ENCODE measurements at regions not wholly inside any gene's neighbourhood (a gene's known extent, or its start where the extent isn't known, plus 50 kb on each side); places are given as distances from the start of the nearest gene placed in this dataset.

GRCh38 chr3:7854266-7854665 lies 647.4 kb upstream of the LMCD1 start:
- no peaks in the 10 kb centered on the region for H3K9me3 ChIP-seq
- TF ChIP-seq CTCF (IDR thresholded peaks at IDR 0.05; ENCODE audit: low read depth, low read length) = no peak
- H3K4me3 ChIP-seq (ENCODE audit: low read depth, low read length) = no peak overlapping the region
- no peaks in the 10 kb centered on the region for H3K36me3 ChIP-seq
- no peaks in the 10 kb centered on the region for H3K4me1 ChIP-seq
- DNase-seq = no peak
- no peaks in the 10 kb centered on the region for H3K27me3 ChIP-seq

GRCh38 chr3:7854721-7855120 lies 646.9 kb upstream of the LMCD1 start:
- no peaks in the 10 kb centered on the region for H3K27me3 ChIP-seq
- no peak overlapping the region for H3K4me3 ChIP-seq (ENCODE audit: low read depth, low read length)
- H3K36me3 ChIP-seq = no peaks in the 10 kb centered on the region
- DNase-seq = no peak
- no peaks in the 10 kb centered on the region for H3K4me1 ChIP-seq
- no peaks in the 10 kb centered on the region for H3K9me3 ChIP-seq
- no peak for TF ChIP-seq CTCF (IDR thresholded peaks at IDR 0.05; ENCODE audit: low read depth, low read length)

GRCh38 chr3:7865611-7866010 lies 636.0 kb upstream of the LMCD1 start:
- TF ChIP-seq CTCF (IDR thresholded peaks at IDR 0.05; ENCODE audit: low read depth, low read length) = no peak
- Histone ChIP-seq H3K27me3 (no peaks in the 10 kb centered on the region), H3K36me3 (no peaks in the 10 kb centered on the region), H3K9me3 (no peaks in the 10 kb centered on the region), H3K4me1 (no peaks in the 10 kb centered on the region), H3K4me3 (ENCODE audit: low read depth, low read length) (no peak overlapping the region)
- no peak for DNase-seq

DNA sequence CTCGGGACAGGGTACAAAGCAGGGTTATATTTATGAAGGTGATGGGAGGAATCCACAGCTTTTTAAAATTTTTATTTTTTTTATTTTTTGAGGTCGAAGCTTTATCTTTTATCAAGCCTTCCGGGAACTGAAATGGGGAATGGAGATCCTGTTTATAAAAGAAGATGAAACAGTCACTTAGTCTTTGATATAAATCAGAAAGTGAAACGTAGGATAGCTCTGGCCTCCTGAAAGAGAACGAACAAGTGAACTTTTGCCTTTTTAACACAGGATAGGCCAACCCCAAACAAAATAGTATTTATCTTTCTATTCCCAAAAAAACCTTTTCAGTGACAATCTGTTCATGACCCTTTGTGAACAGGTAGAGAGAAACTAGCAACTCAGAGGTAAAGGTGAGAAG lies 634.0 kb upstream of the LMCD1 start:
- H3K27me3 ChIP-seq = no peaks in the 10 kb centered on the region
- no peak for TF ChIP-seq CTCF (IDR thresholded peaks at IDR 0.05; ENCODE audit: low read depth, low read length)
- no peaks in the 10 kb centered on the region for H3K4me1 ChIP-seq
- DNase-seq = no peak
- H3K4me3 ChIP-seq (ENCODE audit: low read depth, low read length) = no peak overlapping the region
- no peaks in the 10 kb centered on the region for H3K36me3 ChIP-seq
- no peaks in the 10 kb centered on the region for H3K9me3 ChIP-seq

DNA sequence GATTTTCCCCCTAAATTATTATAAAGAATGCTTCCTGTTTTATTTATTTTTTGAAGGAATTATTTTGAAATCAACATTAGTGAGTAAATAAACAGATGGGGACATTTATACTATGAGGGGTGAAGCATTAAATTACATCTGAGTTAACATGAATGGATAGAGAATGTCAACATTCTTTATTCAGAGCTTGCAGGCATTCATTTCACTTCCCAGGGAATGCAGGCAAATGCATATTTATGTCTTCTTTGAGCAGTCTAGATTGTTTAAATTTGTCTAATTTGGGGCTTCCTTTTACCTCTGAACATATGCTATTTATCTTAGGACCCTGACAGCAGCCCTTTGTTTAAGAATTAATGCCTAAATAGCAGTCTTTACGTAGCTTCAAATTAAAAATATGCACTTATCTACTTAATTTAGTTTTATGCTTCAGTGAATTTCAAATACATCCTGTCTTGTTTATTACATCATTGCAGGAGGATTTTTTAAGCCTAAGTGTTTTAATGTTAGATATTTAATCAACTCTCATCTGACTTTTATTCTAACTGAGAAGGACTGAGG lies 630.5 kb upstream of the LMCD1 start:
- no peaks in the 10 kb centered on the region for H3K4me1 ChIP-seq
- H3K4me3 ChIP-seq (ENCODE audit: low read depth, low read length) = no peak overlapping the region
- H3K36me3 ChIP-seq = no peaks in the 10 kb centered on the region
- no peak for DNase-seq
- no peaks in the 10 kb centered on the region for H3K9me3 ChIP-seq
- no peak for TF ChIP-seq CTCF (IDR thresholded peaks at IDR 0.05; ENCODE audit: low read depth, low read length)
- H3K27me3 ChIP-seq = no peaks in the 10 kb centered on the region

DNA sequence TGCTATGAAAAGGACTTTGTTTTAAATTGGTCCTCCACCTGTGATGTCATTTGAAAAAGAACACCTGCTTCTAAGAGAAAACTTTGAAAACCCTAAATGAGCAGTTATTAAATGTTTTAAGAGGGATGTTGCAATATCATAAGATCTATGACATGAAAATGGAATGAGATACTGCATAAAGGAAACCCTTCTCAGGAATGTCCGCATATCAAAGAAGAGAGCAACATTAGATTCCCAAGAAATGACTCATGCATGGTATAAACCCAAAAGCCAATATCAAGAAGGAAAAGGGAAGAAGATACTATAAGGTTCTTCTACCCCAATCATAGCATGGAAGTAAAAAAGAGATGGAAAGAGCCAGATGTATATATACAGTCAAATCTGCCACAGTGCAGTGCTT lies 627.5 kb upstream of the LMCD1 start:
- no peak for DNase-seq

More for the DNA sequence above, 627.5 kb upstream of the LMCD1 start:
- no peaks in the 10 kb centered on the region for H3K36me3 ChIP-seq
- H3K4me3 ChIP-seq (ENCODE audit: low read depth, low read length) = no peak overlapping the region
- no peaks in the 10 kb centered on the region for H3K27me3 ChIP-seq
- TF ChIP-seq CTCF (IDR thresholded peaks at IDR 0.05; ENCODE audit: low read depth, low read length) = no peak
- no peaks in the 10 kb centered on the region for H3K9me3 ChIP-seq
- no peaks in the 10 kb centered on the region for H3K4me1 ChIP-seq
